KG1 (cell line): ENCODE measurements at regions not wholly inside any gene's neighbourhood (a gene's known extent, or its start where the extent isn't known, plus 50 kb on each side); places are given as distances from the start of the nearest gene placed in this dataset.
"Not testable (repeated sequence)": the region's sequence is repeated elsewhere in the genome, so short reads cannot be mapped to it uniquely, and the experiment has no call there.

Experiments used
- DNase-seq: peaks from one replicate; lab custom pipeline; 2025; lab: John Stamatoyannopoulos, UW

- DNase-seq, result no peak
These were observed 1096.0 kb upstream of the FLRT2 start for GRCh38 chr14:84433961-84434360.

DNA sequence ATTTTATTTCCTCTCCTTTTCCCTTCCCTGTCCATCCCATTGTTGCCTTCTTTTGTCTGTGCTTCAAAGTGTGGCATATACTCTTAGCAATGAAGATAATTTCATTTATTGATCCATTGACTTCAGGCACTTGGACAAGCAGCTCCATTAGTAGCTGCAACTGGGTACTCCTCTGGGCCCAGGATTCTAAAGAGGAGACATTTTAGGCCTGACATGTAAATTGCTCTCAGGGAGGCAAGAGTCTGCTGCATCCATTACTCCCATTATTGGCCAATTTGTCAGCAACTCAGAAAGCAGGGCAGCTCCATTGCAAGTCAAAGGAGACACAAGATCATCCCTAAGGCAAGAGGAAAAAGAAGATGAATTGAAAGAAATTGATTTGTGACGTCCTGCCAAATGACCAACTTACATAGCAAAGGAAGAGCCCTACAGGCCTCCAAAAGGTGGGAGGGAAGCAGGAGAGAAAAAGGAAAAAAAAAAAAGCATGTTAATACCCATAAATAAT is 1094.1 kb upstream of the FLRT2 start:
- no peak for DNase-seq

DNA sequence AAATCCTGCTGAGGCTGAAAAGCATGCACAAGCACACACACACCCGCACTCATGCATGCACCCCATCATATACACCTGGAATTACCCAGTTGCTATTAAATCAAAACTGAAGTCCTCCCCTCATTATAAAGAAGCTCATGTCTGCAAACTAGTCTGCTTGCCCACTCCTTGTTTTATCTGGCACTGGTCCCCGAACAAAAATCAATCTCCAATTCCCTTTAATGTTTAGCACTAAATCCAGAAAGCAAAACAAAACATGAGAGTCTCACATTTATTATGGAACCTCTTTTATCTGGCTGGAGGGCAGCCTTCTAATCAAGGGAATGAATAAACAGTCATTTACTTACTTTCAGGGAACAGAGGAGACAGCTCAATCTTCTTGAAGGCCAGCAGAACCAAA is 1093.4 kb upstream of the FLRT2 start:
- DNase-seq, result no peak

- no peak for DNase-seq
These were observed 1087.4 kb upstream of the FLRT2 start for GRCh38 chr14:84442521-84442920.

- no peak for DNase-seq
These were observed 1084.5 kb upstream of the FLRT2 start for GRCh38 chr14:84445486-84445885.

DNA sequence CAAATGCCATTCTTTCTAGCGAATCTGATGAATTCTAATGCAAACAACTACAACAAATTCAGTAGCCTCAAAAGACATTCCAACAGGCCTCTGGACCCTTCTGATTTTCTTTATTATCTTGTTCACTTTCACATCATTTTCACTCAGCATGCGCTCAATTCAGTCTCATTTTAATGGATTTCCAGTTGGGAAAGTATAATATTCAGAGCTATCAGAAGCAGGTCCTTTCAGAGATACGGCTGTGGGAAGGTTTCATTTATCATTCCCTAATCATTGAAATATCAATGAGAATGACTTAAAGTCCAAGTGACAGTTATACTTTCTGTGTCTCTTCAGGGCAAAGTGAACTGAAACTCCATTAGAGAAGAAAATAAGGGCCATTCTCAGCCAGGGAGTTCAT is 1083.7 kb upstream of the FLRT2 start:
- DNase-seq, result no peak

DNA sequence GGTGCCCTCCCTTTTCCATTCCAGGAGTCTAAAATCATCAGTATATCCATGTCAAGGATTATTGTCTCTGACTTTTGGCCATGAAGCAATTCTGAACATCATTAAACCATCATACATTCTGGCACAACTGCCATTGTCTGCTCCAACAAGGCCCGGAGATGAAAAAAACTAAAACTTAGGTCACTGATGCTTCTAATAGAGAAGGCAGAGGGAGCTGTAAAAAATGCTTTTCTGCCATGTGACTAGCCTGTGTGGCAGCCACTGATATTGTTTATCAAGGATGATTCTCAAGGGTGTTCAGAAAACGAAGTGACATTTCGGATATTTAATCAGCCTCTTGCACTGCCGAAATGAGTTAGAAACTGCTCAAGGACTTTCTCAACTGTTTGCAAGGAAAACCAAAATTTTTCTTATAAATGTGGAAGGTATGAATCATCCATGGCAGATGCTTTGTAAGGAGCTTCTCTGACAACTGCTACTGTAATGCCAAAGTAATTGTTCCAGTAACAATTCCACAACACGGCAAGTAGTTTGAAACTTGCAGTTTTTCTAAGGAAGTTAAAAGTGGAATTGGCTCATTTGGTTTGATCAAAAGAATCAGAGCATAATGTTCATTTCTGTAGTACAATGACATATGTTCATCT is 1076.5 kb upstream of the FLRT2 start:
- DNase-seq, result no peak

- DNase-seq, result no peak
These were observed 1075.8 kb upstream of the FLRT2 start for GRCh38 chr14:84454114-84454513.

DNA sequence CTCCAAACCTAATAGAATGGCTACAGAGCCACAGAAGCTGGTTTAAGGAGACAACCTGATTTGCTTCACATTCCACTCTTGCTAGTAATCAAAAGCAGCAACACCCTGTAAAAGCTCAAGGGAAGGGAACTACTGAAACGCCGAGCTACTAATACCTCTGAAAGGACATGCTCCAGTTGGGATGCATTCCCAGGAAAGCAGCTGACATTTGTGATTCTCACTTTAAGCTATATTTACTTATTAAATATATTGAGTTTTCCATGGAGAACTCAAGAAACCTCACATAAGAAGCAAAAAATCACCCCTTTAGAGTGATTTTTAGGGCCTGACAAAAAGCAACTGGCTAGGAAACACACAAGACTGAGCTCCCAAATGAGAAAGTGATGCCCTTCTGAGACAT is 1073.0 kb upstream of the FLRT2 start:
- DNase-seq, result no peak

- DNase-seq, result no peak
These were observed 1071.1 kb upstream of the FLRT2 start for GRCh38 chr14:84458881-84459280.

DNA sequence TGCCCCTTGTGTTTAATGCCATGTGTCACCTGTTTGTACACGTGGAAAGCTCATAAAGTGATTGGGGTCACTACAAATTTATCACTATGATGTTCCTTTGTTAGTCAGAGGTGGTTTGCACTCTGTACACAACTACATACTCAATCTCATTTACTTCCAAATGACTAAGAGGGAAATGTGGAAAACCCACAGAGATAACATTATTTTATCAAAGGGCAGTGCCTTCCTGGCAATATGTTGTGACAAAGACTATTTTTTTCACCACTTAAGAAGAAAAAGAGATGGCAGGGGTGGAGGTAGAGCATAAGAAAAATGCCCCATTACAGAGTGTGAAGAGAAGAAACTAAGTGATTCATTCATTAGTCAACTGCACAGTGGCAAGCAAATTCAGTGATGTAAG is 1064.1 kb upstream of the FLRT2 start:
- DNase-seq, result no peak

- no peak for DNase-seq
These were observed 1061.8 kb upstream of the FLRT2 start for GRCh38 chr14:84468153-84468552.

DNA sequence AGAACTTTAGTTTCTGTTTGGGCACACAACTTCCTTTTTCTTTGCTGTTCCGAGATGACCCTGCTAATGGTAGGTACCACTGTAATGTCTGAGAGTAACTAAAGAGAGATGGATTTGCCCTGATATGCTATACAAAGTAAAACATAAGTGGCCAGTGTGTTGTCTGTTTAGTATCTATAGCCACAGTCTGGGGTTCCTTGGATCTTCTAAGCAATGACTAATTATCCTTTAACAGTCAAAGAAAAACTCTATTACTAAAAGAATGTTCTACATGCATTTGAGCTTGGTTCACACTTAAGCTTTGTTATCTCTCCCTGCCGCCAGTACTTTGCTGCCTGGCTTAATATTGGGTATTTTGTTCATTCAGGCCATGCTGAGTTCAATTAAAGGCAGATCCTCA is 1051.9 kb upstream of the FLRT2 start:
- DNase-seq, result no peak

DNA sequence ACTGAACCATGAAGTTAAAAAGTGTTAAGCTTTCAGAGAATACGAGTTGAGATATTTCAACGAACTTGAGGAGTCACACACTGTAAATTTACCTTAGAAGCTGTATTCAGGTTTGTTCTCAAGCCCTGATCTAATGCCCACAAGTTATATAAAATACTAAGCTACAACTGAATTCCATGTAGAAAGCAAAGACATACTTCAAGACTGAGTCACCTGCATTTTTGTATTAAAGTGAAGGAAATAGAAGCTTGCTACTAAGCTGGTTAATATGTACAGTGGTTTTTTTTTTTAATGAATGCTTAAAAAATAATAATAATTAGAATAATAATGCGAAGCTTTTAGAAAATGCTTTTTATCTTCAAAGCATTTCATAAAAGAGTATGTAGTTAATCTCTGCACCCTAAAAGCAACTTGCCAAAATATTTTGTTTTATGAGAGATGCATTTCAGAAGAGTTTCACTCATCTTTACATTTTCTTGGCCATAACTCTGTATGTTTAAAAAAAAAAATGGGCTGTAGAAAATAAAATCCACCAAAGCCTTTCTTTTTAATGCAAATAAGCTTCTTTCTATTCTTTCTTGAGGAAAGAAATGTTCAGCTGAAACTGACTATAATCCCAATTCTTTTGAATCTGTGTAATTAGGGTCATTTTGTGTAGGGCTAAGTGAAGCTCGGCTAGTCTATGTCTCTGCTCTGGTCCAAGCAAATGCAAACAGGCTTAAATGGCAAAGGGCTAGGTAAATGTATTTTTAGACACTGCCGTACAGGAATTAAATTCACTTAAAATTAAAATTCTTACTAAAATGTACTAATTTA is 1047.5 kb upstream of the FLRT2 start:
- no peak for DNase-seq

- DNase-seq, result no peak
These were observed 1046.9 kb upstream of the FLRT2 start for GRCh38 chr14:84483072-84483420.

DNA sequence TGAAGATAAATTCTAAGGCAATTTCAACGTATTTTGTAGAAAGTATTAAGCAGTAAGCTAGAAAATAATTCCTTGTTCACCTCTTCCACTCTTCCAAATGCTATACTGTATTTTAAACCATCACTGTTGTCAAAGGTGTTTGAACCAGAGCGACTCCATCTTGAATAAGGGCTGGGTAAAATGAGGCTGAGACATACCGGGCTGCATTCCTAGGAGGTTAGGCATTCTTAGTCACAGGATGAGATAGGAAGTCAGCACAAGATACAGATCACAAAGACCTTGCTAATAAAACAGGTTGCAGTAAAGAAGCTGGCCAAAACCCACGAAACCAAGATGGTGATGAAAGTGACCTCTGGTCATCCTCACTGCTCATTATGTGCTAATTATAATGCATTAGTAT is 1045.7 kb upstream of the FLRT2 start:
- not testable (repeated sequence) for DNase-seq

GRCh38 chr14:84485036-84485435 is 1044.9 kb upstream of the FLRT2 start:
- DNase-seq, result no peak

- DNase-seq, result no peak
These were observed 1039.9 kb upstream of the FLRT2 start for GRCh38 chr14:84490081-84490480.

DNA sequence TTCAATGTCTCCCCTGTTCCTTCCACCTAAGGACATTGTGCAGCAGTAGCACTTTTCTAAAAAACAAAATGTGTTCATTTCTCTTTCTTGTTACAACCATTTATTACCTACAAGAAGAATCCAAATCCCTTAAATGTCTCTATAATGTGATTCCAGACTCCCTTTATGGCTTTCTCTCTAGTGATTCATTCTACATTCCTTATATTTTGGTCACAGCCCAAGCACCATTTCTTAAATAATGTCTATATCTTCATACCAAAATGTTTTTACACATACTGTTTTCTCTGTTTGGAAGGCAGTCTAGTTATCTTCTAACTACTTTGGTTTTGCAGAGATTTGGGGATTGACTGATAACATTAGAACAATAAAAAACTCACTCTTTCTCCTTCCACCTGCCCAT is 1037.3 kb upstream of the FLRT2 start:
- DNase-seq, result no peak

DNA sequence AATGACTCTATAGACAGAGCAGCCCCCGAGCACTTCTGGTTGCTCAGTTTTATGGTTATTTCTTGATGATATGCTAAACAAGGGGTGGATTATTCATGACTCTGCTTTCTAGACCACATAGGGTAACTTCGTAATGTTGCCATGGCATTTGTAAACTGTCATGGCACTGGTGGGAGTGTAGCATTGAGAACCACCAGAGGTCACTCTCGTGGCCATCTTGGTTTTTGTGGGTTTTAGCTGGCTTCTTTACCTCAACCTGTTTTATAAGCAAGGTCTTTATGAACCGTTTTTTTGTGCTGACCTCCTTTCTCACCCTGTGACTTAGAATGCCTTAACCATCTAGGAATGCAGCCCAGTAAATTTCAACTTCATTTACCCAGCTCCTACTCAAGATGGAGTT is 1036.2 kb upstream of the FLRT2 start:
- no peak for DNase-seq

- DNase-seq, result no peak
These were observed 1033.3 kb upstream of the FLRT2 start for GRCh38 chr14:84496677-84497076.

- not testable (repeated sequence) for DNase-seq
These were observed 1017.1 kb upstream of the FLRT2 start for GRCh38 chr14:84512823-84513222.

DNA sequence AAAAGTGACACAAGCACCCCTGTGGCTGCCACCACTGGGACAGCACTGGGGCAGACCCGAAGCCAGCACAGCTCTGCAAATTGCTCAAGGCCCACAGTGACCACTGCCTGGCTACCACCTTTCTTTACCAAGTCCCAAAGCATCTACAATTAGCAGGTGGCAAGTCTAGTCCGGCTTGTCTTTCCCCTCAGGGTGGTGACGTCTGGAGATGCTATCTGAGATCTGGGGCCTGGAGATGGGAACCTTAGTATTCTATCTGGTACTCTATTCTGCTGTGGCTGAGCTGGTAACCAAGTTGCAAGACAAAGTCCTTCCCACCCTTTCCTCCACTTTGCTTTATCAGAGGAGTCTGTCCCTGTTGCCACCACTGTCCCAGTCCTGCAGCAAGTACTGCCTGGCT is 1010.1 kb upstream of the FLRT2 start:
- no peak for DNase-seq
